NB4 (cell line): ENCODE measurements at regions not wholly inside any gene's neighbourhood (a gene's known extent, or its start where the extent isn't known, plus 50 kb on each side); places are given as distances from the start of the nearest gene placed in this dataset.
"Not testable (repeated sequence)": the region's sequence is repeated elsewhere in the genome, so short reads cannot be mapped to it uniquely, and the experiment has no call there.

Source experiments
- DNase-seq: peaks from one replicate; pipeline ENCODE4 v3.0.0; 2010; ENCODE audit warnings: low read depth
- H3K4me3 ChIP-seq: one replicate; pipeline ENCODE4 v1.5.1; 2011; ENCODE audit warnings: mild to moderate bottlenecking, low read depth, low read length, moderate library complexity
- MYC ChIP-seq: IDR thresholded peaks from 2 replicates; pipeline ENCODE4 v1.6.1; 2011; ENCODE audit warnings: low read depth, low read length
- POLR2A ChIP-seq: IDR thresholded peaks from 2 replicates; pipeline ENCODE4 v1.6.1; 2011; ENCODE audit warnings: mild to moderate bottlenecking; ENCODE audit not compliant: insufficient read length; ENCODE audit errors: extremely low read depth
- TF ChIP-seq, protein P1 (sequence below): IDR thresholded peaks from 2 replicates; pipeline ENCODE4 v1.6.1; 2011; ENCODE audit warnings: low read depth, low read length
- TF ChIP-seq, protein P2 (sequence below): IDR thresholded peaks from one replicate; pipeline ENCODE4 v1.5.1; 2012; ENCODE audit warnings: low read depth, low read length

DNA sequence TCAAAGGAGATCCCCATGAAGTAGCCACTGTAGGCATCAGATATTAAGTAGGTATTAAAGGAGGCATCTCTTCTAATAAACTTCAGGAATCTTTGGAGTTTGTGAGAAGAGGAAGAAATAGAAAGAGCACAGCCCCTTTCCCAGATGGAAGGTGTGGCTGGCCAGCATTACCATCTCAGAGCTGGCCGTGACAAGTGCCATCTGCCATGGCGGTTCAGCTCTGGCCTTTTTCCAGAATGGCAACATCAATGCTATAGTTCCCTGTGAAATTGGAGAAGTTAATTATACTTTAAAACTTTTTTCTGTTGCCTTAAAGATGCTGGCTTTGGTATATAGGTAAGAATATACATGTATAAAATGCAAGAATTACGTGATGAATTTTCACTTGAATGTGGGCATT, 51.9 kb upstream of the MCUR1 start:
- H3K4me3 ChIP-seq = no peak overlapping the region
- no peak for DNase-seq
- TF ChIP-seq, protein P1, sequence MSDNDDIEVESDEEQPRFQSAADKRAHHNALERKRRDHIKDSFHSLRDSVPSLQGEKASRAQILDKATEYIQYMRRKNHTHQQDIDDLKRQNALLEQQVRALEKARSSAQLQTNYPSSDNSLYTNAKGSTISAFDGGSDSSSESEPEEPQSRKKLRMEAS = no peak
- TF ChIP-seq, protein P2, sequence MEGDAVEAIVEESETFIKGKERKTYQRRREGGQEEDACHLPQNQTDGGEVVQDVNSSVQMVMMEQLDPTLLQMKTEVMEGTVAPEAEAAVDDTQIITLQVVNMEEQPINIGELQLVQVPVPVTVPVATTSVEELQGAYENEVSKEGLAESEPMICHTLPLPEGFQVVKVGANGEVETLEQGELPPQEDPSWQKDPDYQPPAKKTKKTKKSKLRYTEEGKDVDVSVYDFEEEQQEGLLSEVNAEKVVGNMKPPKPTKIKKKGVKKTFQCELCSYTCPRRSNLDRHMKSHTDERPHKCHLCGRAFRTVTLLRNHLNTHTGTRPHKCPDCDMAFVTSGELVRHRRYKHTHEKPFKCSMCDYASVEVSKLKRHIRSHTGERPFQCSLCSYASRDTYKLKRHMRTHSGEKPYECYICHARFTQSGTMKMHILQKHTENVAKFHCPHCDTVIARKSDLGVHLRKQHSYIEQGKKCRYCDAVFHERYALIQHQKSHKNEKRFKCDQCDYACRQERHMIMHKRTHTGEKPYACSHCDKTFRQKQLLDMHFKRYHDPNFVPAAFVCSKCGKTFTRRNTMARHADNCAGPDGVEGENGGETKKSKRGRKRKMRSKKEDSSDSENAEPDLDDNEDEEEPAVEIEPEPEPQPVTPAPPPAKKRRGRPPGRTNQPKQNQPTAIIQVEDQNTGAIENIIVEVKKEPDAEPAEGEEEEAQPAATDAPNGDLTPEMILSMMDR = no peak
- no peak for TF ChIP-seq MYC
- no peak for TF ChIP-seq POLR2A

DNA sequence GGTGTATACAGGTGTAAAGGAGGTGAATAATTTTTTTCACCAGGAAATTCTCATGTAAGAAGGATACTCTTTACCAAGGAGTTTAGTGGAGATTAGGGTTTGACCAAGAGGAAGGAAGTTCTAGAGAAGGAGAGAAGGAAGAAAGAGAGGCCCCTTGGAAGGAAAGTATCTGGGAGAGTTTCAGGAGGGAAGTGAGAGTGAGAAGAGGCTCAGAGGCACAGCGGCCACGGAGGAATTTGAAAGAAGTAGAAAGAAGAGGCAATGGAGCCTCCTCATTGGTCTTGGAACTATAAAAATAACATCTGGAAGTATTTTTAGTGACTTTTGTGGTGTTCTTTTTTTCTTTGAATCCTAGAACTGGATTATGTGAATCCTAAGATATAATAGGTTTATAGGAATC, 50.8 kb upstream of the MCUR1 start:
- no peak for DNase-seq

DNA sequence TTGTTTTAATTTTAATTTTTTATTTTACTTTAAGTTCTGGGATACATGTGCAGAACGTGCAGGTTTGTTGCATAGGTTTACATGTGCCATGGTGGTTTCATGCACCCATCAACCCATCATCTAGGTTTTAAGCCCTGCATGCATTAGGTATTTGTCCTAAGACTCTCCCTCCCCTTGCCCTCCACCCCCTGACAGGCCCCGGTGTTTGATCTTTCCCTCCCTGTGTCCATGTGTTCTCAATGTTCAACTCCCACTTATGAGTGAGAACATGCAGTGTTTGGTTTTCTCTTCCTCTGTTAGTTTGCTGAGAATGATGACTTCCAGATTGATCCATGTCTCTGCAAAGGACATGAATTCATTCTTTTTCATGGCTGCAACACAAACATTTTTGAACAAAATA, 50.3 kb upstream of the MCUR1 start:
- DNase-seq, H3K4me3 ChIP-seq: not testable (repeated sequence)

More for the DNA sequence above, 50.8 kb upstream of the MCUR1 start:
- no peak overlapping the region for H3K4me3 ChIP-seq
- TF ChIP-seq MYC = no peak
- TF ChIP-seq POLR2A = no peak
- TF ChIP-seq, protein P2 = no peak
- TF ChIP-seq, protein P1 = no peak
